HG03439 (cell line): ENCODE measurements at regions not wholly inside any gene's neighbourhood (a gene's known extent, or its start where the extent isn't known, plus 50 kb on each side); places are given as distances from the start of the nearest gene placed in this dataset.
"Not testable (repeated sequence)": the region's sequence is repeated elsewhere in the genome, so short reads cannot be mapped to it uniquely, and the experiment has no call there.

Experiments used
- ATAC-seq: cut with Tn5 transposase; IDR thresholded peaks from one replicate; pipeline ENCODE4 v1.9.1; 2021; ENCODE audit warnings: mild to moderate bottlenecking, moderate library complexity; ENCODE audit not compliant: unreplicated experiment

DNA sequence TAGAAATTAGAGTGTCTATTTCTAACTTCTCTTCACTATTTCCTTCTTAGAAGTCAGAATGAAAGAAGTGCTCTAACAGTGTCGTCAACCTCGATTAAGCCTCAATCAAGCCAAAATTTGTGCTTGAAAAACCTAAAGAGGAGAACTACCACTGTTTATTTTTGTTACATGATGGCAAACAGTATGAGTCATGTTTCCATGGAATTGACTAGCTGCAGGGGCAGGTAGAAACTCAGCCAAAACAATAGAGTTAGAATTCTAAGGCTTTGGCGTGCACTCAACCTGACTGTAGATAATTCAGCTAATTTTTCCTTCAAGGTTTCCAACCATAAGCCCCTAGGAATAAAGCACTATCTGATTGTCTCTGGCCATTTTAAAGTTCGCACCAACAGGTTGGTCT is 415.9 kb downstream of the ETS1 start:
- ATAC-seq: no peak

GRCh38 chr11:128165572-128165971 is 421.8 kb downstream of the ETS1 start:
- ATAC-seq: no peak

GRCh38 chr11:128164080-128164741 is 423.1 kb downstream of the ETS1 start:
- ATAC-seq: no peak

DNA sequence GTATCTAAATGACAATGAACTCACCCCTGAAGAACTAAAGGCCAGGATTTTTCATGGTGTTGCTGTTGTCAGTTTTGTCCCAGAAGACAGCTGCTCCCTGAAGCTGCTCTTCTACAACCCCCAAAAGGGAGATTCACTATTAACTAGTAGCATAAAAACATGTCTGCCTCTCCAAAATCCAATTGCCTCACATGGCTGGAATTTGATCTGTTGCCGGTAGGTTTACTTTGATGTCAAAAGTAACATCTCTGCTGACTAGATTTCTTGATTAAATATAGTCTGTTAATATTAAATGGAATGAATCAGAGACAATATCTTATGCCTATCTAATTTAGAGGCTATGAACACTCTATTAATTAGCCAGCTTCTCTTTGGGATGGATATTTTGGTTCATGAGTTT is 425.4 kb downstream of the ETS1 start:
- no peak for ATAC-seq

- ATAC-seq: no peak
Observed at GRCh38 chr11:128161436-128161835, 425.9 kb downstream of the ETS1 start.

DNA sequence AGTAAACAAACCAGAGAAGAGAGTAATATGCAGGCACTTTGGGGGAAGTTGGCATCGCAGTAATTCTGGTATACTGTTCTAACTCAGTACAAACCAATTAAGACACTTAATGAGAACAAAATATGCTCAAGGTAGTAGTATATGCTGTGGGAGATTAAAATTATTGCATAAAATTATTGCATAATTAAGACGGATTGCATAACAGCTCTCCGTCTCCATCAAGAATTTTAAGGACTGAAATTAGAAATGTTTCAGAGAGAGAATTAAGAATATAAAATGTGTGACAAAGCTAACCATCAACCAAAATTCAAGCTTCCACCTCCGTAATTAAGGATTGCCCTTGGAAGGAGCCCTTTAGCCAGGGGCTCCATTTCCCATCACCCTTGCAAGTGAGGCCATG is 428.5 kb downstream of the ETS1 start:
- ATAC-seq: no peak

GRCh38 chr11:128157423-128158298 is 429.7 kb downstream of the ETS1 start:
- peak; percentile 84 for ATAC-seq

- ATAC-seq: no peak
Observed at GRCh38 chr11:128156486-128156885, 430.9 kb downstream of the ETS1 start.

DNA sequence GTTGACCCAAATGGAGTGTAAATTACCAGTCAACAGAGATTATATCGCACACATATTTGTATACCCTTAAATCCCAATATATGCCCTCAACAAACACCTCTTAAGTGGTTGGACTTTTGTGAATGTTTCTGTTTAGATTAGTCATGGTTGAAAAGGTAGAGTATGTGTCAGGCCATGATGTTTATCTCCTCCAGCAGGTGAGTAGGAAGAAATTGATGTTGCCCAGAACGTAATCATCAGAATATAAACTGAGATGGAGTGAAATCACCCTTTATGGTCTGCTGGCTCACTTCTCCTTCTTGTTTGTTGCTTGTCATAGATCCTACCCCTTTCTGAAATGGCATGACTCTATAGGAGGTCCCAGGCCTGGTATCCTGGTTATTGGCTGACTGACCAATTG is 431.8 kb downstream of the ETS1 start:
- no peak for ATAC-seq

DNA sequence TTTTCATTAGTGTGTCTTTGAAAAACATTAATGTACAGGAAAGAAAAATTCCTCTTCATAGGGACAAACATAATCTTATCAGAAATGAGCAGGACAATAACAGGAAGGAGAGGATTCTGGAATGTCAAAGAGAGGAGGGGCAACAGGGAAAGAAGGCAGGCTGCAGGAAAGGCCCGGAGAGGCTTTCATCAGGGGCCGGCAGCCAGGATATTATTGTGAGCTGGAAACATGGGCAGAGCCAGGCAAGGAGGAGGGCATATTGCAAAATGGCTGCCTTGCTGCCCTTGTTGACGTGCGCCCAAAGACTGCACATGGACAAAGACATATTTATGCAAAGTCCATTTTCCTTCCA is 433.7 kb downstream of the ETS1 start:
- ATAC-seq: no peak

DNA sequence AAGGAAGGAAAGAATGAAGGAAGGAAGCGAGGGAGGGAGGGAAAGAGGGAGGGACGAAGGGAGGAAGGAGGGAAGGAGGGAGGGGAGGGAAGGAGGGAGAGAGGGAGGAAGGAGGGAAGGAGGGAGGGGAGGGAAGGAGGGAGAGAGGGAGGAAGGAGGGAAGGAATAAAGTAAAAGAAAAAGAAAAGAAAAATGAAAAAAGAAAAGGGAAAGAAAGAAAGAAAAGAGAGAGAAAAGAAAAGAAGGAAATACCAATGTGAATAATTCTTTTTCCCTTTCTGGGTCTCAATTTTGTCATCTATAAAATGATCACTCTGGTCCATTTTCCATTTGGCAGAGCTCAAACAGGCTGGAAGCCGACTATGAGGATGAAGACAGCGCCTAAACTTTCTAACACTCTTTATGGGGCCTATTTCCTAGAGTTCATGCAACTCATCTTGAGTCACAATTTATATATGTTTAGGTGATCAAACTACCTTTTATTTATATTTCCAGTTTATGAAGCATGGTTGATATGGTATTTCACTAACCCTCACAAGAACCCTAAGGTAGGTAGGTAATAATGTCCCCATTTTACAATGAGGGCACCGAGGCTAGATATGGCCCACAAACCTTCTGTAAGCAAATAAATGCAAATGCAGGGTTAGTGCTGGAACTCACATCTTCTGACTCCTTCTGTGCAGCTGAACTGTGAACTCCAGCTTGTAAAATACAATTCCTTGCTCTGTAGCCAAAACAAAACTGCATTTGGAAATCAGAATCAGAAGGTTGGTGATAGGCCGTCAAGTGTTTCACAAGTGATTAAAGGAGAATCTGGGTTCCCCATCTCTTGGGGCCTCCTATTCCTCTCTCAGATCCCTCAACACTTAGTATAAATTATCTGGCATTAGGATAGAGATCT is 434.3 kb downstream of the ETS1 start:
- no peak for ATAC-seq

GRCh38 chr11:128151780-128152179 is 435.6 kb downstream of the ETS1 start:
- no peak for ATAC-seq

GRCh38 chr11:128151338-128151737 is 436.0 kb downstream of the ETS1 start:
- ATAC-seq: no peak

GRCh38 chr11:128148208-128148607 is 439.1 kb downstream of the ETS1 start:
- no peak for ATAC-seq

DNA sequence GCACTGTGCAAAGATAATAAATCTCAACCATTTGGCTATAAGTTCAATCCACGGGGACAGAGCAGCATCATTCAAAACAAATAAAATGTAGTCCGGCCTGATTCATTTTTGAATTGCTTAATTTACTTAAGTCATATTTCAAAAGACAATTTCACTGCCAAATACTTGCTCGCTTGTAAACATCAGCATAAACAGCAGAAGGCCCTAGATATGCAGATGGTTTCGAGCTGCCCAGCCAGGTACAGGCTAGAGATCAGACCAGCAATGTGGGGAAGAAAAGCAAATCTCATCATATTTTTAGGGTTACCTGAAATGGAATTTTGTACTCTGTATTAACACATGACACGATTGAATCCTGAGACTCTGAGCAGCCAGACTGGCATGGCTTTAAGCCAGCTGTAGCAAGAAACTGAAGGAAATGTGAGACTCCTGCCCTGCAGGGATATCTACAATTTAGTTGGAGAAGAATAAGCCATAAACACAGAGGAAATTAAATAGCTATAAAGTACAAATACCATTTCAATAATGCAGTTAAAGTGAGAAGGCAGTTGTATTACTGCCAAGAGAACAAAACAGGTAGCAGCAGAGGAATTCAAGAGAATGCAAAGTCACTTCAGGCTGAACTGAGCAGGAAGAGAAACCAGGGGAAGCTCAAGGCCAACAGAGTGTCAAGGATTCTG is 440.3 kb downstream of the ETS1 start:
- no peak for ATAC-seq

DNA sequence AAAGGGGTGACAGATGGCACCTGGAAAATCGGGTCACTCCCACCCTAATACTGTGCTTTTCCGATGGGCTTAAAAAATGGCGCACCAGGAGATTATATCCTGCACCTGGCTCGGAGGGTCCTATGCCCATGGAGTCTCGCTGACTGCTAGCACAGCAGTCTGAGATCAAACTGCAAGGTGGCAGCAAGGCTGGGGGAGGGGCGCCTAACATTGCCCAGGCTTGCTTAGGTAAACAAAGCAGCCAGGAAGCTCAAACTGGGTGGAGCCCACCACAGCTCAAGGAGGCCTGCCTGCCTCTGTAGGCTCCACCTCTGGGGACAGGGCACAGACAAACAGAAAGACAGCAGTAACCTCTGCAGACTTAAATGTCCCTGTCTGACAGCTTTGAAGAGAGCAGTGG is 447.1 kb downstream of the ETS1 start:
- not testable (repeated sequence) for ATAC-seq

DNA sequence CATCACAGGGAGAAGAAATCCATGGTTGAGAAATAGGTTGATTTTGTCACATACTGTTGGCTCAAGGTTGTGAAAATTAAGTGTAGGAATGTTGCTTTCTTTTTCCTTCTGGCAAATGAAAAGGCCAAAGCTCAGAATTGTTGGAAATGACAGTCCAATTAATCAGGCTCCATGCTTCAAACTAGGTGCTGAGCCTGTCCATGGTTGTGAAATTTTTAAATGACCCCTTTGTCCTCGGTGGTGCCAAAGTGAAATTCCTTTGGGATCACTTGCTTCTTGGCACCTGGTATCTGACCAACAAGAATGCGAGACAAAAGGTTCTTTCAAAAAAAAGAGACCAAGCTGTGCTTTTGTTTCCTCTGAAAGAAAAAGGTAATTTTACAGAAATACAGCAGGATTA is 451.9 kb downstream of the ETS1 start:
- no peak for ATAC-seq

GRCh38 chr11:128133501-128133900 is 453.9 kb downstream of the ETS1 start:
- ATAC-seq: no peak

GRCh38 chr11:128130052-128130451 is 457.3 kb downstream of the ETS1 start:
- no peak for ATAC-seq

GRCh38 chr11:128125723-128126122 is 461.6 kb downstream of the ETS1 start:
- ATAC-seq: no peak

- ATAC-seq: no peak
Observed at GRCh38 chr11:128116885-128117284, 470.5 kb downstream of the ETS1 start.
